ENCODE measurements at regions not wholly inside any gene's neighbourhood (a gene's known extent, or its start where the extent isn't known, plus 50 kb on each side); places are given as distances from the start of the nearest gene placed in this dataset.

- peak in 1 of 2 donors; percentile 24 for DNase-seq
- Histone ChIP-seq H3K9me3 (peaks cover 0 to 7% (median 0%) of the 10 kb centered on the region in 4 donors), H3K4me3 (no peak overlapping the region), H3K36me3 (no peaks in the 10 kb centered on the region), H3K27me3 (no peaks in the 10 kb centered on the region), H3K27ac (no peak overlapping the region), H3K4me1 (peaks cover 2 to 18% (median 13%) of the 10 kb centered on the region in 4 donors)
- TF ChIP-seq EP300 (IDR thresholded peaks at IDR 0.05) (no peak), POLR2A (IDR thresholded peaks at IDR 0.05) (no peak)
- intact Hi-C loops (cut with DNase I; ENCODE audit: low total_unique reads): no loop called here
- WGBS, 5 donors: 73 to 81% (median 74%) methylated on average over 14 of the region's 14 CpGs
These were observed 230.2 kb upstream of the HES1 start for GRCh38 chr3:193905541-193906396.

GRCh38 chr3:193906849-193907410 lies 229.0 kb upstream of the HES1 start:
- Histone ChIP-seq H3K4me3 (no peak overlapping the region), H3K27me3 (no peaks in the 10 kb centered on the region), H3K36me3 (no peaks in the 10 kb centered on the region), H3K4me1 (peaks cover 10 to 29% (median 24%) of the 10 kb centered on the region in 4 donors), H3K9me3 (peaks cover 0 to 7% (median 0%) of the 10 kb centered on the region in 4 donors), H3K27ac (no peak overlapping the region)
- intact Hi-C loops (cut with DNase I; ENCODE audit: low total_unique reads): no loop called here
- 86 to 97% (median 91%) methylated on average over 2 of the region's 2 CpGs for WGBS, 5 donors
- no peak for DNase-seq
- TF ChIP-seq, protein P1, sequence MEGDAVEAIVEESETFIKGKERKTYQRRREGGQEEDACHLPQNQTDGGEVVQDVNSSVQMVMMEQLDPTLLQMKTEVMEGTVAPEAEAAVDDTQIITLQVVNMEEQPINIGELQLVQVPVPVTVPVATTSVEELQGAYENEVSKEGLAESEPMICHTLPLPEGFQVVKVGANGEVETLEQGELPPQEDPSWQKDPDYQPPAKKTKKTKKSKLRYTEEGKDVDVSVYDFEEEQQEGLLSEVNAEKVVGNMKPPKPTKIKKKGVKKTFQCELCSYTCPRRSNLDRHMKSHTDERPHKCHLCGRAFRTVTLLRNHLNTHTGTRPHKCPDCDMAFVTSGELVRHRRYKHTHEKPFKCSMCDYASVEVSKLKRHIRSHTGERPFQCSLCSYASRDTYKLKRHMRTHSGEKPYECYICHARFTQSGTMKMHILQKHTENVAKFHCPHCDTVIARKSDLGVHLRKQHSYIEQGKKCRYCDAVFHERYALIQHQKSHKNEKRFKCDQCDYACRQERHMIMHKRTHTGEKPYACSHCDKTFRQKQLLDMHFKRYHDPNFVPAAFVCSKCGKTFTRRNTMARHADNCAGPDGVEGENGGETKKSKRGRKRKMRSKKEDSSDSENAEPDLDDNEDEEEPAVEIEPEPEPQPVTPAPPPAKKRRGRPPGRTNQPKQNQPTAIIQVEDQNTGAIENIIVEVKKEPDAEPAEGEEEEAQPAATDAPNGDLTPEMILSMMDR (IDR thresholded peaks at IDR 0.05): no peak
- TF ChIP-seq POLR2A (IDR thresholded peaks at IDR 0.05): no peak
- TF ChIP-seq EP300 (IDR thresholded peaks at IDR 0.05): no peak
- no peak for TF ChIP-seq POLR2AphosphoS5 (IDR thresholded peaks at IDR 0.05)

GRCh38 chr3:193908181-193908744 lies 227.7 kb upstream of the HES1 start:
- H3K27ac ChIP-seq: no peak overlapping the region
- no peak for TF ChIP-seq EP300 (IDR thresholded peaks at IDR 0.05)
- TF ChIP-seq, protein P1 (IDR thresholded peaks at IDR 0.05): no peak
- no peak for TF ChIP-seq POLR2AphosphoS5 (IDR thresholded peaks at IDR 0.05)
- TF ChIP-seq POLR2A (IDR thresholded peaks at IDR 0.05): no peak
- H3K36me3 ChIP-seq: no peaks in the 10 kb centered on the region
- intact Hi-C loops (cut with DNase I; ENCODE audit: low total_unique reads): no loop called here
- no peak overlapping the region for H3K4me3 ChIP-seq
- H3K4me1 ChIP-seq: peaks cover 10 to 23% (median 19%) of the 10 kb centered on the region in 4 donors
- WGBS, 5 donors: 92 to 100% (median 98%) methylated on average over 1 of the region's 1 CpG
- DNase-seq: no peak
- peaks cover 0 to 7% (median 0%) of the 10 kb centered on the region in 4 donors for H3K9me3 ChIP-seq
- no peaks in the 10 kb centered on the region for H3K27me3 ChIP-seq

GRCh38 chr3:193909387-193909786 lies 226.6 kb upstream of the HES1 start:
- peak in 1 of 2 donors; percentile 21 for DNase-seq
- H3K27me3 ChIP-seq: no peaks in the 10 kb centered on the region
- H3K4me1 ChIP-seq: peaks cover 10 to 28% (median 19%) of the 10 kb centered on the region in 4 donors
- H3K4me3 ChIP-seq: no peak overlapping the region
- no peaks in the 10 kb centered on the region for H3K36me3 ChIP-seq
- WGBS, 5 donors: 53 to 69% (median 62%) methylated on average over 2 of the region's 2 CpGs
- intact Hi-C loops (cut with DNase I; ENCODE audit: low total_unique reads): no loop called here
- H3K27ac ChIP-seq: no peak overlapping the region
- H3K9me3 ChIP-seq: peaks cover 0 to 7% (median 0%) of the 10 kb centered on the region in 4 donors
- no peak for TF ChIP-seq POLR2AphosphoS5 (IDR thresholded peaks at IDR 0.05)
- no peak for TF ChIP-seq POLR2A (IDR thresholded peaks at IDR 0.05)
- TF ChIP-seq, protein P1 (IDR thresholded peaks at IDR 0.05): no peak
- TF ChIP-seq EP300 (IDR thresholded peaks at IDR 0.05): no peak

All from stomach (tissue), 8 donors.